ENCODE measurements at regions not wholly inside any gene's neighbourhood (a gene's known extent, or its start where the extent isn't known, plus 50 kb on each side); places are given as distances from the start of the nearest gene placed in this dataset.
"Not testable (repeated sequence)": the region's sequence is repeated elsewhere in the genome, so short reads cannot be mapped to it uniquely, and the experiment has no call there.

DNA sequence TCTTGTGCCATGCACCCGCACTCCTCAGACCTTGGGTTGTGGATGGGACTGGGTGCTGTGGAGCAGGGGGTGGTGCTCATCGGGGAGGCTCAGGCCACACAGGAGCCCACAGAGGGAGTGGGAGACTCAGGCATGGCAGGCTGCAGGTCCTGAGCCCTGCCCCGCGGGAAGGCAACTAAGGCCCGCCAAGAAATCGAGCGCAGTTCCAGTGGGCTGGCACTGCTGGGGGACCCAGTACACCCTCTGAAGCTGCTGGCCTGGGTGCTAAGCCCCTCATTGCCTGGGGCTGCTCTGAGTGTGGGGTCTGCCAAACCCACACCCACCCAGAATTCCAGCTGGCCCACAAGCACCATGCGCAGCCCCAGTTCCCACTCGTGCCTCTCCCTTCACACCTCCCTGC lies 450.5 kb upstream of the FGF16 start:
- DNase-seq (ENCODE audit: low read depth in 2 of 3, low spot score in 2 of 3), result no peak

DNA sequence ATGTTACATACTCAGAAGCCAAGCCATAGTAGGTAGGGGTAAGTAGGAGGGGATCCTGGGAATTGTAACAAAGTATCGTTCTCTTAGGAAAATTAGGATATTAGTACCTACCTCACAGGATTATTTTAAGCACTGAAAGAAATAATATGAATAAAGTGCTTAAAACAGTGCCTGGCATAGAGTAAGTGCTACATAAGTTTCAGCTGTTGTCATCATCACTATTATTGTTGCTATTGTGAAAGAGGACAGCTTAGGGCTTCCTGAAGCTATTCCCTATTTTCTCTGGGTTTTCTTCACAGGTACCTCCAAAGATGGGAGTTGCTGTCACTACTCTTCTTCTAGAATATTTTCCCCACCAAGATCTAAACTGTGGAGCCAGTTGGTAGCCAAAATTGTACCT lies 443.7 kb upstream of the FGF16 start:
- DNase-seq (ENCODE audit: low read depth in 2 of 3, low spot score in 2 of 3), result no peak

DNA sequence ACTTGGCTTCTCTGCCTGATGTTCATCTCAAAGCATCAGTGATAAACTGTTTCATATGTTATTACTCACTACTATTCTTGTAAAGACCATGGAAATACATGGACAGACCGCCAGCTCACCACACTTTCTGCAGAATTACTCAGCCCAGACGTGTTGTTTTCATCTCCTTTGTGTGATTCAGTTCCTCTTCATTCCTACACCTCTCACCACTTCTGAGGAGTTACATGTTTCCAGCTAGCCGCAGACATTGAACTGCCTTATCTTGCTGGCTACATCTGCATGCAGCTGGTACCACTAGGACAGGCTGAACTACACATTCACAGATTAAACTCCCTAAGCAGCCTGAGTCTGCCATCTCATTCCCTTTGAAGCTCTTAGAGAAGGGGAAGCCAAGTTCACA lies 443.2 kb upstream of the FGF16 start:
- peak in 2 of 3 donors; percentile 35 to 81 for DNase-seq (ENCODE audit: low read depth in 2 of 3, low spot score in 2 of 3)

DNA sequence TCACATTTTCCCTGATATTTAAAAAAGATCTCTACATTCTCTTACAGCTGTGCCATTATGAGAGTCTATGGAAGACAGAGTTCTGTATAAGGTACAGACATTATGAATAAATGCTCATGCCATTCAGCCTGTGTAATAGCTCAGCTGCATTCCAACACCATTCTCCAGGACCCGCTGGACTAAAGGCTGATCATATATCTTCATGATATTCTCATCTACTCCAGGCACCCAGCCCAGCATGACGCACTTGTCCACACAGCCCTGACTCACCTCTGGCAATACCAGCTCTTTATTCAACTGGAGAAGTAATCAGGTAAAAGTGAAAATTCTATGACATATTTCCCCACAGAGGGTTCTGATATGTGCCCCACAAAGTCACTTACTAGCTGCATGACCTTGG lies 437.5 kb upstream of the FGF16 start:
- DNase-seq (ENCODE audit: low read depth in 2 of 3, low spot score in 2 of 3), result no peak

DNA sequence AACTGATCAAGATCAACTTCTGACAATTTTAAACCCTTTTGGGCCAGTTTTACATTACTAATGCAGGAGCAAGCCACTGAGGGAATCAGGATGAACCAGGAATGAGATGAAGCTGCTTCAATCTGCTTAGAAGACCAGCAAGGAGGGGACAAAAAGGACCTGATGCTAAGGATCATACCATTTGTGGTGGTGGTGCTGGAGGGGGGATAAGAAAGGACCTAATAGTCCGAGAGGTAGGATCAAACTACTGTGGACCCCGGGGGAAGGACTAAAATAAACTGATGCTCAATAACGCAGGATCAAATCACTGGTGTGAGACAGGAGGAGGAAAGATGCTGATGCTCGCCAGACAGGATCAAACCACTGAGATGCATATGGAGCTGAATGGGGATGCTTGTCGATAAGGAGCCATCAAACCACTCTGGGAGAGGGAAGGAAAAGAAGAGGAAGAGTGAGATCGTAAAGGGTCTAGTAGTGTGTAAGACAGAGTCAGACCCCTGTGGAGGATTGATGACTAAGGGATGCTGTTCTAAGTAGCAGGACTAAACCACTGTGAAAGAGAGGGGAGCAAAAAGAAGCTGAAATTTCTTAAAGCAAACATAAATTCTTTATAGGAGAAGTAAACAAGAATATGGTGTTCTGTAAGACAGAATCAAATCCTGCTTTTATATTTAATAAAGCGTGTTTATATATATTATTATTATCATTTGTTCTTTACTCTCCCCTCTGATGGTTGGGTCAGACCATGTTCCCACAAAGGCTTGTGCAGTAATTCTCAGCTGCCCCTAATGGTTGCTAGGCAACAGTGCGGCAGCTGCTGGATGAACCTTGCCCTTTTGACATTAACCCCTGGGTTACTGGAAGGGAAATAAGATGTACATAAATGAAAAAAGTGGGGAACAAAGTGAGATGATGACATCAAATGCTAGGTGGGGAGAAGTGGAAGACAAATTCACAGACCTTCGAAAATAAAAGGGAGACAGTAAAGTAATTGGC lies 432.5 kb upstream of the FGF16 start:
- DNase-seq (ENCODE audit: low read depth in 2 of 3, low spot score in 2 of 3), result peak in 2 of 3 donors; percentile 26 to 53

DNA sequence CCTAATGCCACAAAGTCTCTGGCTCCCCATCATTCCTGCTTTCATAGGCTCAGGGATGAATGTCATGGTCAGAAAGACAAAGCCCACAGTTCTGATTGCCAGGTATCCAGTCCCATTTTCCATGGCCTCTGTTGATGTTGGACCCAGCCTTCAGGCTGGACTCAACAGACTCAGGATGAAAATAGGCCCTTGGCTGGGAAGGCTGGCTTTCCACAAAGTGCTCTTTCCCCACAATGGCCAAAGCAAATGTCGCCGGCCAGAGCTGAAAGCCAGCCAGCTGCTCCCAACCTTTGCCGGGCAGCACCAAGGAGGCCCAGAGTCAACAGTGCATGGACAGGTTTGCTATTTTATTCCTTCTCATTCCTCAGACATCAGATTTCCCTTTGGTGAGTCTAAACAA lies 430.1 kb upstream of the FGF16 start:
- no peak for DNase-seq (ENCODE audit: low read depth in 2 of 3, low spot score in 2 of 3)

DNA sequence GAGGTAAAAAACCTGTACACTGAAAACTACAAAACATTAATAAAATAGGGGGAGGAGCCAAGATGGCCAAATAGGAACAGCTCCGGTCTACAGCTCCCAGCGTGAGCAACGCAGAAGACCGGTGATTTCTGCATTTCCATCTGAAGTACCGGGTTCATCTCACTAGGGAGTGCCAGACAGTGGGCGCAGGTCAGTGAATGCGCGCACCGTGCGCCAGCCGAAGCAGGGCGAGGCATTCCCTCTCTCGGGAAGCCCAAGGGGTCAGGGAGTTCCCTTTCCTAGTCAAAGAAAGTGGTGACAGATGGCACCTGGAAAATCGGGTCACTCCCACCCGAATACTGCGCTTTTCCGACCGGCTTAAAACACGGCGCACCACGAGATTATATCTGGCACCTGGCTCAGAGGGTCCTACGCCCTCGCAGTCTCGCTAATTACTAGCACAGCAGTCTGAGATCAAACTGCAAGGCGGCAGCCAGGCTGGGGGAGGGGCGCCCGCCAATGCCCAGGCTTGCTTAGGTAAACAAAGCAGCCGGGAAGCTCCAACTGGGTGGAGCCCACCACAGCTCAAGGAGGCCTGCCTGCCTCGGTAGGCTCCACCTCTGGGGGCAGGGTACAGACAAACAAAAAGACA lies 400.9 kb upstream of the FGF16 start:
- not testable (repeated sequence) for DNase-seq (ENCODE audit: low read depth in 2 of 3, low spot score in 2 of 3)

DNA sequence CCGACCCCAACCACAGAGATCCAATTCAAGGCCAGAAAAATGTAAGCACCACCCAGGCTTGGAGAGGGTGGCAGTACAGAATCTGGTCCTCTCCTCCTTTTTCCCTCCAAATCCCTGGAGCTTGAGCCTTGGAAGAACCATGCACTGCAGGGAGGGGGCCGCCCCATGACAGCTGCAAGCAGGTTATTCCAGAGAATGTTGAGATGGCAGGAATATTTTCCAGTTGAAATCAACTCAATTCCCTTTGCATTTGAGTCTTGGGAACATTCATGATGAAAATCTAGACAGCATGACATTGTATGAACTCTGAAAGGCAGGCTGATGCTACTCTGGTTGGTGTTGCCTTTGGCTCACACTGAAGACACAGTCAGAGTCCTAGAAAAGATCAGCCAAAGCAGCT lies 386.6 kb upstream of the FGF16 start:
- DNase-seq (ENCODE audit: low read depth in 2 of 3, low spot score in 2 of 3), result no peak

DNA sequence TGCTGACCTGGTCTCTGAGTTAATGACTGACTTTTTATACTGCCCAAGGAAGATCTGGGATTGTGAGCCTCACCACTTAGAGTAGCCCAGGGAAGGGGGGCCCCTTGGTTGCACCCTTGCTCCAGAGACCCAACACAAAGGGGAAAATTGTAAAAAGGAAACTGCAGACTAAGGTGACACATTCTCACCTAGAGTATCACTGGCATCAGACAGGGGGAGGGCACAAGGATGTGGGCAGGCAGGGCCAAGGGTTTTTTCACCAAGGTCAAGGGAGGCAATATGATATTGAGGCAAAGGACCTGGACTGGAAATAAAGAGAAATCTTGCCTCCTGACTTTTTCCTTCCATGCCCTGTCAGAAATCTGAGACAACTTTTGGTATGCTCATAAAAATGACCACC lies 386.2 kb upstream of the FGF16 start:
- DNase-seq (ENCODE audit: low read depth in 2 of 3, low spot score in 2 of 3), result no peak

DNA sequence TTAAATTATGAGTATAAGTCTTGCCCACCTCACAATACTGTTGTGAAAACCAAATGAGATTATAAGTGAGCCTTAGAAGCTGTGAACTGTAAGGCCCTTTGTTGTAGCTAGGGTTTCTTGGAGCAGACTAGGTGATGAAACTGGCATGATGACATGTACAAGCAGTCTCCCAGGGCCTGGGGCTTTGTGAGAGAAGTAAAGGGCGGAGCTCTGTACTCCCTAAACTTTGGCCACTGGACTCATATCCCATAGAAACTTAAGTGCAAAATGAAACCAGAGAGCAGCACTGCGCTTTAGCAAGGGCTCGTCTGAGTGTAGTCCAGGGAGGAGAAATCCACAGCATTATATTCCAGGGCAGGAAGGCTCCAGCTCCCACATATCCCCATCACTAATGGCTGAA lies 385.6 kb upstream of the FGF16 start:
- no peak for DNase-seq (ENCODE audit: low read depth in 2 of 3, low spot score in 2 of 3)

DNA sequence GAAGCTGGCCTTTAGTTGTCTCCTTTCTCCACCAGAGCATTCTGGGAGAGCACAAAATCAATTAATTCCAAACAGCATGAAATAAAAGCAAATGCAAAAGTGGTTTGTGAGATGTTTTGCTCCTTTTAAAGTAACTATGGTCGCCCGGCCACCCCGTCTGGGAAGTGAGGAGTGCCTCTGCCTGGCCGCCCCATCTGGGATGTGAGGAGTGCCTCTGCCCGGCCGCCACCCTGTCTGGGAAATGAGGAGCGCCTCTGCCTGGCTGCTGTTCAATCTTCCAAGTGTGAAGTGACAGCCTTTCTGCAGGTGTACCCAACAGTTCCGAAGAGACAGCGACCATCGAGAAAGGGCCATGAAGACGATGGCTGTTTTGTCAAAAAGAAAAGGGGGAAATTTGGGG lies 381.3 kb upstream of the FGF16 start:
- DNase-seq (ENCODE audit: low read depth in 2 of 3, low spot score in 2 of 3), result no peak

DNA sequence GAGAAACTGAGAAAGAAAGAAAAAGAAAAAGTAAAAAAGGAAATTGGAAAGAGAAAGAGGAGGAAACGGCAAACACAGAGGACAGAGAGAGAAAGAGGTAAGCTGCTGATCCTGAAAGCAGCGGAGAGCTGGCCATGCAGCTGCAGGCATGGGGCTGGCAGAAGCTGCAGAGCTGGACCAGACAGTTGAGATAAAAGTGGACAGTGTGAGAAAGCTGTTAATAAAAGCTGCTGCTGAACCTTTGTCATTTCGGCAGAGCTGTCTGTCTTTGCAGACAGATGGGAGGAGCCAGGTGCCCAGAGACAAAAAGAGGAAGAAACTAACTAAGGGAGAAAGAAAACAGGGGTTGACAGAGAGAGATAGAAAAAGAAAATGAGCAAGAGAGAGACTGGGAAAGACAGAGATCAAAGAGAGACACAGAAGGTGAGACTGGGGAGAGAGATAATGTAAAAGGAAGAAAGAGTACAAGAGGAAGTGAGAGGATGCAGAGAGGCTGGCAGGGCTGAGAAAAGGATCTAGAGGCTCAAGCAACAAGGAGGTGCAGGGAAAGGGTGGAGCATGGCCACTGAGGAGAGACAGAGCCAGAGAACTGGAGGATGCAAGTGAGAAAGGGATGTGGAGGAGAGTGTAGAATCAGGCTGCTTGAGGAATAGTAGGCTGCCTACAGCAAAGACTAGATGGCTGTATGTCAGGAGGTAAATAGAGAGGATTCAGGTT lies 376.8 kb upstream of the FGF16 start:
- peak in 2 of 3 donors; percentile 16 to 31 for DNase-seq (ENCODE audit: low read depth in 2 of 3, low spot score in 2 of 3)

DNA sequence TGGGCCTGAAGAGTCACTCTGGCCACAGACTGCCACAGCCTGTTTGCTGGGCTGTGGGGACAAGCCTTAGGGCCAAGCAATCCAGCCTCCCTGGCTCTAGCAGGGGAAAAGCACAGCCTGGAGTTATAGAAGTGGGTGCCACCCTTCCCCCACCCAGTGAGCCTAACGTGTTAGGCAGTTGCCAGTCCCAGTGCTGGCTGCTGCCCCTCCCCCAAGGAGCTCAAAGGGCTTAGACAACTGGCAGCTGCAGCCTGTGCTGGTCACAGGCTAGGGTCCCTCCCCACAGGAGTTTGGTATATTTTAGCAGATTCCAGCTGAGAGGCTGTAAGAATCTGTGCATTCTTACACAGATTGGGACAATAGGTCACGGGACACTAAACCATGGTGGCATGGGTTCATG lies 370.3 kb upstream of the FGF16 start:
- DNase-seq (ENCODE audit: low read depth in 2 of 3, low spot score in 2 of 3), result no peak

DNA sequence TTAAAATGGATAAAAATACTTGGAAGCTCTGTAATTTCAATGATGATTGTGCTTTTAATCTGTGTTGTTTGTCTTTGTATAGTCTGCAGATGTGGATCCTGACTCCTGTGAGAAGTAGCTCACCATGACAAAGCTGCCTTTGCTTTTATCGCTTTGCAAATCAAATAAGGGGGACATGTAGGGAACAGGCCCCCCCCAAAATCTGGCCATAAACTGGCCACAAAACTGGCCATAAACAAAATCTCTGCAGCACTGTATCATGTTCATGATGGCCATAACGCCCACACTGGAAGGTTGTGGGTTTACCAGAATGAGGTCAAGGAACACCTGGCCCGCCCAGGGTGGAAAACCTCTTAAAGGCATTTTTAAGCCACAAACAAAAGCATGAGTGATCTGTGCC lies 366.0 kb upstream of the FGF16 start:
- DNase-seq (ENCODE audit: low read depth in 2 of 3, low spot score in 2 of 3), result not testable (repeated sequence)

DNA sequence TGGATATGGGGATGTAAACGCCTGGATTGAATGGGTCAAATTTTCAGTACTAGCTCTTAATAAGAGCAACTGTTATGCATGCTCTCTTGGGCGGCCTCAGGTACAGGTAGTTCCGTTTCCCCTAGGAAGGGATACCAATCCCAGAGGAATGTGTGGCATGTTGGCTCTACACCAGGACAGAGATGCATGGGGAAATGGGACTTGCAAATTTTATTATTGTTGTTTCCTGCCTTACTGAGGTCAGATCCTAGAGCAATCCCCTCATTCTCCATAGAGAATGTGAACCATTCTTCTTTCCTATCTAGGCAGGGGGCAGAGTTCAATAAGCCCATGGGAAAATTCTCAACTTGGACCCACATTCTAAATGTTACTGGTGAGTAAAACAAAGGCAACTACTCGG lies 361.8 kb upstream of the FGF16 start:
- no peak for DNase-seq (ENCODE audit: low read depth in 2 of 3, low spot score in 2 of 3)

DNA sequence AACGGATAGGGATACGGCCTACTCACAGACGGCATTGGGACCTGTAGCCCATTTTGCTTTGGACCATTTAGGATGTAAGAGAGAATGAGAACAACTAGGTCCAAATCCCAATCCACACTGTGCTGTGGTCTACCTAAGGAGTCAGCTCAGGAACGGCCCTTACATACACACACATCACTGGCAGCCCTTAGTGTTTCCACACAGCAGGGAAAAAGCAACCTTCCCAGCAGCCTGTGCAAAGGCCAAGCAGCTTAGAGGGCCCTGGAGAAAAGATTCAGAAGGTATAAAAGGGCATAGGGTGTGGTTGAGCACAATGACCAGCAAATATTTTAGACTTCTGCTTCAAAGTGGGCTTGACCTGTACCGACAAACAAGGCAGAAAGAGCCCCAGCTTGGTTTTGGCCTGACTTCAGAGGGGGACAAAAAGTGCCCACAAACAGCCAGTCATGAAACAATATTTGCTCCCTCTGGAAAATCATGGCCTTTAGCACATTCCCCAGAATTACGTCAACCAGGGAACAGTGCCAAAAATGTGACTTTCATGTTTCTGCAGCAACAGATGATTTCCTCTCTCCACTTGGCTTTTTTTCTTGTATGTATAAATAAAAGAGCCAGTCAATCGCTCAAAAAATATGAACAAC lies 359.5 kb upstream of the FGF16 start:
- DNase-seq (ENCODE audit: low read depth in 2 of 3, low spot score in 2 of 3), result no peak

DNA sequence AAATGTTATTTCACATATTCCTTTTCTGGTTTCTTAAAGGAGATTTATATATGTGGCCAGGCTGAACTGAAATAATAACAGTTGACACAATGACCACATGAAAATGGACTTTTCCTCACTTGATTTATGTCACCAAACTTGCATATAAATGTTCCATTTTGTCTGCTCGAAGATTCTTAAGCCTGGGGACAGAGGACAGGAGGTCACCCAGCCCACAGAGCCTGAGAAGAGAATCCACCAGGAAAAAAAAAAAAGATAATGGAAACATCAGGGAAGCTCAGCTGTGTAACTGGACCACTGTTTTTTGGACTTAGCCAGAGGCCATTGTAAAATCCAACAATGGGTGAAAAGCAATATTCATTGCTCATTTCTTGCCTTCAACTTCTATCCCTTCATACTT lies 359.0 kb upstream of the FGF16 start:
- DNase-seq (ENCODE audit: low read depth in 2 of 3, low spot score in 2 of 3), result no peak

DNA sequence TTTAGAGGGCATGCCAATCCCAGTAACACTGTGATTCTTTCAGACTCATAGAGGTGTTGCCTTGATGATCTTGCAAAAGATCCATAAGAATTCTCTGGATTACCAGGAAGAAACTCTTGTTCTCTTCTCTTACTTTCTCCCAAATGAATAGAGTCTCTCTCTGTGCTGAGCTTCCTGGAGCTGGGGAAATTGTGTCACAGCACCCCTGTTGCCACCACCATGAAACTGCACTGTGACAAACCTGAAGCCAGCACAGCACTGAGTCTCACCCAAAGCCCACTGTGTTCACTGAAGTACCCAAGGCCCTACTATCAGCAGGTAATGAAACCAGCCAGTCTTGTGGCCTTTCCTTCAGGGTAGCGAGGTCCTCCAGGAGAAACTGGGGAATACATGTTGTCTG lies 332.7 kb upstream of the FGF16 start:
- no peak for DNase-seq (ENCODE audit: low read depth in 2 of 3, low spot score in 2 of 3)

DNA sequence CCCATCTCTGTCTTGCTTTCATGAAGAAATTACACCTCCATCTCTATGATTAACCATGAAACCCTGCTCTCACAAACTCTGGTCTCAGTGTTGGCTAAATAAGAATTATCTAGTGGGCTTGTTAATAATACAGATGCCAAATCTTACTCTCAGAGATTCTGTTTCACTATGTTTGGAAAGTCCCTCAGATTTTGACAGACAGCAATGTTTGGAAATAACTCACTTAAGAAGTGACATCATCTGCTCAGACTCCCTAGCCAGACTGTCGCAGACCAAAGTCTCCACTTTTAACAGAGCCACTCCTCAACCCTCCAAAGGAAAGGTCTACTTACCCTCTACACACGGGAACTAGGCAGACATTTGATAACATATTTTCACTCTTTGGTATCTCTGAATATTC lies 328.5 kb upstream of the FGF16 start:
- no peak for DNase-seq (ENCODE audit: low read depth in 2 of 3, low spot score in 2 of 3)

DNA sequence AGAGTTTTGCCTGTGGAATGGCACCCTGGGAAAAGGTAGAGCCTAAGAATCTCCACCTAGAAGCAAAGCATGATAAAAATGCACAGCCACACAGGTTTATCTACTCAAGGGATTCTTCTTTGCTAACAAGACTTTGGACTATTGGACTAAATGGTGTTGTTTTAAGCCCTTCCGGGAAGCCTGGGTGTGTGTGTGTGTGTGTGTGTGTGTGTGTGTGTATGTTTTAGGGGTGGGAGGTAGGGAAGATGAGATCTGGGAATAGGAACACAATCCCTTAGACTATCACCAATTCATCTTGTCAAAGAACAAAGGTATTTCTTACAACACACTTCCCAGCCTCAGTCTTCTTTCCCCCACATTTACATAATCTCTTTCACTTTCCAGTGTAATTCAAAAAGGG lies 327.5 kb upstream of the FGF16 start:
- DNase-seq (ENCODE audit: low read depth in 2 of 3, low spot score in 2 of 3), result no peak

DNA sequence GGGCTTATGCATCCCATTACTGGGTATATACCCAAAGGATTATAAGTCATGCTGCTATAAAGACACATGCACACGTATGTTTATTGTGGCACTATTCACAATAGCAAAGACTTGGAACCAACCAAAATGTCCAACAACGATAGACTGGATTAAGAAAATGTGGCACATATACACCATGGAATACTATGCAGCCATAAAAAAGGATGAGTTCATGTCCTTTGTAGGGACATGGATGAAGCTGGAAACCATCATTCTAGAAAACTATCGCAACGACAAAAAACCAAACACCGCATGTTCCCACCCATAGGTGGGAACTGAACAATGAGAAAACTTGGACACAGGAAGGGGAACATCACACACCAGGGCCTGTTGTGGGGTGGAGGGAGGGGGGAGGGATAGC lies 323.3 kb upstream of the FGF16 start:
- DNase-seq (ENCODE audit: low read depth in 2 of 3, low spot score in 2 of 3), result not testable (repeated sequence)

Data from hematopoietic multipotent progenitor cell (in vitro differentiated cells).